H9 (cell line): ENCODE measurements at regions not wholly inside any gene's neighbourhood (a gene's known extent, or its start where the extent isn't known, plus 50 kb on each side); places are given as distances from the start of the nearest gene placed in this dataset.
A peak's percentile ranks its signal among the peaks of the same experiment; 100 is the strongest.

Source experiments
- DNase-seq: peaks from one replicate; pipeline ENCODE4 v3.0.0-alpha.2; 2017
- H2AFZ ChIP-seq: one replicate; pipeline ENCODE4 v1.6.1; 2013; ENCODE audit warnings: mild to moderate bottlenecking, low read length, control low read depth, moderate library complexity
- H2AK5ac ChIP-seq: 2 replicates; pipeline ENCODE4 v1.6.1; 2013; ENCODE audit warnings: low read length, control low read depth, mixed read lengths; ENCODE audit not compliant: insufficient read length
- H2BK120ac ChIP-seq: one replicate; pipeline ENCODE4 v1.6.1; 2013; ENCODE audit warnings: low read depth, mild to moderate bottlenecking, low read length, control low read depth, inconsistent platforms; ENCODE audit not compliant: poor library complexity, severe bottlenecking
- H2BK12ac ChIP-seq: 2 replicates; pipeline ENCODE4 v1.6.1; 2013; ENCODE audit warnings: low read length, control low read depth, mixed read lengths, low read depth; ENCODE audit not compliant: insufficient read length
- H2BK15ac ChIP-seq: 2 replicates; pipeline ENCODE4 v1.6.1; 2013; ENCODE audit warnings: low read depth, low read length, control low read depth
- H2BK20ac ChIP-seq: one replicate; pipeline ENCODE4 v1.6.1; 2013; ENCODE audit warnings: low read depth, mild to moderate bottlenecking, low read length, control low read depth, inconsistent platforms; ENCODE audit not compliant: poor library complexity, severe bottlenecking
- H2BK5ac ChIP-seq: 2 replicates; pipeline ENCODE4 v1.6.1; 2013; ENCODE audit warnings: low read length, control low read depth, mixed read lengths; ENCODE audit not compliant: insufficient read length
- H3K14ac ChIP-seq: 2 replicates; pipeline ENCODE4 v1.6.1; 2013; ENCODE audit warnings: low read length, control low read depth; ENCODE audit not compliant: insufficient read depth
- H3K18ac ChIP-seq: 2 replicates; pipeline ENCODE4 v1.6.1; 2013; ENCODE audit warnings: low read depth, mild to moderate bottlenecking, mixed read lengths, low read length, control low read depth; ENCODE audit not compliant: insufficient read length
- H3K23ac ChIP-seq: 2 replicates; pipeline ENCODE4 v1.6.1; 2013; ENCODE audit warnings: low read length, control low read depth, mixed read lengths, low read depth; ENCODE audit not compliant: insufficient read length
- H3K23me2 ChIP-seq: 2 replicates; pipeline ENCODE4 v1.6.1; 2013; ENCODE audit warnings: low read depth, mild to moderate bottlenecking, mixed read lengths, low read length, control low read depth; ENCODE audit not compliant: insufficient read length, poor library complexity, severe bottlenecking
- H3K27ac ChIP-seq: 2 replicates; pipeline ENCODE4 v1.5.1; 2013; ENCODE audit warnings: low read length, control low read depth, mixed read lengths, low read depth; ENCODE audit not compliant: insufficient read length
- H3K27me3 ChIP-seq: 2 replicates; pipeline ENCODE4 v1.6.1; 2013; ENCODE audit warnings: low read length, control low read depth, inconsistent platforms; ENCODE audit not compliant: insufficient read depth
- H3K4ac ChIP-seq: 2 replicates; pipeline ENCODE4 v1.6.1; 2013; ENCODE audit warnings: low read depth, mild to moderate bottlenecking, control low read depth, inconsistent platforms, low read length, moderate library complexity
- H3K4me1 ChIP-seq: 2 replicates; pipeline ENCODE4 v1.6.1; 2013; ENCODE audit warnings: low read length, control low read depth, inconsistent platforms; ENCODE audit not compliant: insufficient read depth
- H3K4me2 ChIP-seq: 2 replicates; pipeline ENCODE4 v1.6.1; 2013; ENCODE audit warnings: low read length, control low read depth, mixed read lengths; ENCODE audit not compliant: insufficient read length, insufficient read depth
- H3K56ac ChIP-seq: 2 replicates; pipeline ENCODE4 v1.6.1; 2013; ENCODE audit warnings: low read depth, mild to moderate bottlenecking, mixed read lengths, low read length, control low read depth; ENCODE audit not compliant: insufficient read length
- H3K79me1 ChIP-seq: 2 replicates; pipeline ENCODE4 v1.6.1; 2013; ENCODE audit warnings: low read depth, mild to moderate bottlenecking, moderate library complexity, low read length, control low read depth, inconsistent platforms; ENCODE audit not compliant: insufficient read depth, poor library complexity, severe bottlenecking
- H3K79me2 ChIP-seq: 2 replicates; pipeline ENCODE4 v1.6.1; 2013; ENCODE audit warnings: low read length, control low read depth, inconsistent platforms; ENCODE audit not compliant: insufficient read depth
- H3K9ac ChIP-seq: 2 replicates; pipeline ENCODE4 v1.6.1; 2013; ENCODE audit warnings: low read length, control low read depth, mixed read lengths; ENCODE audit not compliant: insufficient read length; ENCODE audit errors: extremely low read depth
- H3K9me3 ChIP-seq: one replicate; pipeline ENCODE4 v1.6.1; 2013; ENCODE audit warnings: low read depth, low read length, inconsistent platforms; ENCODE audit not compliant: control insufficient read depth
- H3T11ph ChIP-seq: one replicate; pipeline ENCODE4 v1.6.1; 2013; ENCODE audit warnings: mild to moderate bottlenecking, low read length, control low read depth, inconsistent platforms
- H4K20me1 ChIP-seq: one replicate; pipeline ENCODE4 v1.6.1; 2013; ENCODE audit not compliant: control insufficient read depth, insufficient read length, insufficient read depth
- H4K5ac ChIP-seq: 2 replicates; pipeline ENCODE4 v1.6.1; 2013; ENCODE audit warnings: low read depth, mild to moderate bottlenecking, mixed read lengths, low read length, control low read depth; ENCODE audit not compliant: insufficient read length
- H4K8ac ChIP-seq: replicated peaks from 2 replicates; pipeline ENCODE4 v1.6.1; 2013; ENCODE audit warnings: low read length, control low read depth, mixed read lengths, low read depth; ENCODE audit not compliant: insufficient read length
- H4K91ac ChIP-seq: 2 replicates; pipeline ENCODE4 v1.6.1; 2013; ENCODE audit warnings: low read depth, mild to moderate bottlenecking, moderate library complexity, mixed read lengths, low read length, control low read depth; ENCODE audit not compliant: insufficient read length
- H3K27ac Mint-ChIP-seq, 3 experiments: 2 replicates in 2 of 3; 3 replicates in 1 of 3; pipeline ENCODE4 v1.8.0; 2020 to 2021; ENCODE audit warnings: mixed read lengths in 3 of 3, mild to moderate bottlenecking in 1 of 3, moderate library complexity in 1 of 3
- H3K27me3 Mint-ChIP-seq: 2 replicates; pipeline ENCODE4 v1.8.0; 2021; ENCODE audit warnings: low read depth, mild to moderate bottlenecking, moderate library complexity, mixed read lengths
- H3K36me3 Mint-ChIP-seq, 3 experiments: 2 replicates in 2 of 3; 3 replicates in 1 of 3; pipeline ENCODE4 v1.8.0; 2020 to 2021; ENCODE audit warnings: low read depth in 3 of 3, mixed read lengths in 3 of 3; ENCODE audit not compliant: insufficient read depth in 1 of 3
- H3K4me1 Mint-ChIP-seq, 2 experiments: 2 replicates each; pipeline ENCODE4 v1.8.0; 2020; ENCODE audit warnings: mixed read lengths in 2 of 2
- H3K4me3 Mint-ChIP-seq, 2 experiments: 2 replicates in 1 of 2; 3 replicates in 1 of 2; pipeline ENCODE4 v1.8.0; 2020 to 2021; ENCODE audit warnings: mild to moderate bottlenecking in 2 of 2, mixed read lengths in 2 of 2, moderate library complexity in 1 of 2
- H3K9me3 Mint-ChIP-seq, 2 experiments: 2 replicates in 1 of 2; 3 replicates in 1 of 2; pipeline ENCODE4 v1.8.0; 2020; ENCODE audit warnings: mild to moderate bottlenecking in 2 of 2, mixed read lengths in 2 of 2, moderate library complexity in 1 of 2
- CTCF ChIP-seq: fragments of 200-600 bp; sonication (generic); conservative IDR thresholded peaks from 3 replicates; pipeline ENCODE4 v1.8.0; 2021; ENCODE audit warnings: antibody characterized with exemption, mild to moderate bottlenecking
- WGBS: extraction: QIAGEN DNeasy Blood & Tissue Kit; methylation state at CpG from one replicate; pipeline ENCODE4 v1.1.7; 2013; ENCODE audit warnings: missing lambda C conversion rate, low lambda C conversion rate, mixed read lengths; ENCODE audit not compliant: insufficient read length; ENCODE audit errors: extremely low coverage; 5-methylcytosine and 5-hydroxymethylcytosine counted together

- H3K27me3 ChIP-seq: no peaks in the 10 kb centered on the region
- H3K4me1 Mint-ChIP-seq: peaks cover 24 to 25% of the 10 kb centered on the region in 2 experiments
- no peak for TF ChIP-seq CTCF
- H3K27me3 Mint-ChIP-seq: no peaks in the 10 kb centered on the region; the same call in none of the 2 replicates
- H3K36me3 Mint-ChIP-seq: no peaks in the 10 kb centered on the region
- no peak overlapping the region for H3K4me3 Mint-ChIP-seq
- H3K18ac ChIP-seq: no peak overlapping the region
- H3K14ac ChIP-seq: no peak overlapping the region
- no peak overlapping the region for H2BK12ac ChIP-seq
- no peak overlapping the region for H2BK120ac ChIP-seq
- no peak overlapping the region for H3K4ac ChIP-seq
- H3K23me2 ChIP-seq: no peaks in the 10 kb centered on the region
- no peaks in the 10 kb centered on the region for H3K79me1 ChIP-seq
- H3K27ac ChIP-seq: no peak overlapping the region
- H4K91ac ChIP-seq: no peak overlapping the region
- H3K9ac ChIP-seq: no peak overlapping the region
- peaks cover 11% of the 10 kb centered on the region; the same call in 1 of the 2 replicates for H3K4me1 ChIP-seq
- no peak overlapping the region for H4K5ac ChIP-seq
- 0 out of 7 replicates have a peak overlapping the region, but pooled peaks of 1 of the 3 experiments have one; percentile 0 for H3K27ac Mint-ChIP-seq
- H2BK5ac ChIP-seq: no peak overlapping the region
- no peaks in the 10 kb centered on the region for H3K9me3 Mint-ChIP-seq
- H3K56ac ChIP-seq: no peak overlapping the region
- no peak overlapping the region for H2AK5ac ChIP-seq
- no CpG with 5 or more reads among the region's 4 CpGs for WGBS
- H2AFZ ChIP-seq: no peak overlapping the region
- H3K4me2 ChIP-seq: no peak overlapping the region
- no peak overlapping the region for H4K8ac ChIP-seq
- H3T11ph ChIP-seq: no peak overlapping the region
- no peak overlapping the region for H3K23ac ChIP-seq
- no peak overlapping the region for H2BK15ac ChIP-seq
- DNase-seq: no peak
- H3K79me2 ChIP-seq: no peaks in the 10 kb centered on the region
- H4K20me1 ChIP-seq: no peaks in the 10 kb centered on the region
- H2BK20ac ChIP-seq: no peak overlapping the region
- H3K9me3 ChIP-seq: no peaks in the 10 kb centered on the region
These were observed 89.8 kb upstream of the ACSL4 start for GRCh38 chrX:109822861-109823260.
